Pons (tissue), 1 donor: ENCODE measurements at regions not wholly inside any gene's neighbourhood (a gene's known extent, or its start where the extent isn't known, plus 50 kb on each side); places are given as distances from the start of the nearest gene placed in this dataset.

Source experiments
- DNase-seq: peaks from one replicate; pipeline ENCODE4 v3.0.0-alpha.2; 2016; ENCODE audit warnings: low spot score

GRCh38 chr16:5433587-5433986, 336.0 kb upstream of the EEF2KMT start:
- no peak for DNase-seq

DNA sequence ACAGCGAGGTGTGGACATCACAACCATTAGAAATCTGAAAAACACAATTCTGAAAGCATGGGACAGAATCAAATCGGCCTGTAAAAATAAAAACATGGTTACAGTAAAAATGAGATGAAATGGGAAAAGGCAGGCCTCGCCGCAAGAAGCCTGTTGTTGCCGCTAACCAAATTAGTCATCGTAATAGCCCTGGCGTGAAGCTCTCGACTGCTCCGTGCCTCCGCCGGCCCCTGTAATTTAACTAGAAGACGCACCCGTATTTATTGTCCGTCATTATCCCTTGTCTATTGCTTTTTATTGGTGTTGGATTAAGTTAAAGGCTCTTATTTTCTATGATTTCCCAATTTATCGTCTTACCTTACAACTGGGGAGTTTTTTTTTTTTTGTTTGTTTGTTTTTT, 334.6 kb upstream of the EEF2KMT start:
- no peak for DNase-seq

DNA sequence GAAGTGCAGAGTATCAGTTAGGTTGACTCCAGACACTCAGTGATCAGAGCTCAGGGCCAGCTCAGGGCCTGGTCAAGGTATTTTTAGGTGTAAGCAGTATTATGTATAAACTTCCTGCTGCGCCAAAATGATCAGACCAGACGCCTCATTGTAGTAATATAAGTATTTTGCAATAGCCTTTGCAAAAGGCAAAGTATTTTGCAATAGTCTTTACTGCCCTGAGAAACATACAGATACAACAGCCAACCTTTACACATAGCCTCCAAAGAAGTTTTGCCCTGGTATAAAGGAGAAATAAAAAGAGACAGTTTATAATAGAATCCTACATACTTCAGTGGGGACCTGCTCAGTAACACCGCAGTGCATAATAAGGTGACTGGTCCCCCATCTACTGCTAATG, 333.0 kb upstream of the EEF2KMT start:
- no peak for DNase-seq

GRCh38 chr16:5428932-5429331, 331.3 kb upstream of the EEF2KMT start:
- no peak for DNase-seq

- DNase-seq, result no peak
Observed at GRCh38 chr16:5427571-5427970, 330.0 kb upstream of the EEF2KMT start.

DNA sequence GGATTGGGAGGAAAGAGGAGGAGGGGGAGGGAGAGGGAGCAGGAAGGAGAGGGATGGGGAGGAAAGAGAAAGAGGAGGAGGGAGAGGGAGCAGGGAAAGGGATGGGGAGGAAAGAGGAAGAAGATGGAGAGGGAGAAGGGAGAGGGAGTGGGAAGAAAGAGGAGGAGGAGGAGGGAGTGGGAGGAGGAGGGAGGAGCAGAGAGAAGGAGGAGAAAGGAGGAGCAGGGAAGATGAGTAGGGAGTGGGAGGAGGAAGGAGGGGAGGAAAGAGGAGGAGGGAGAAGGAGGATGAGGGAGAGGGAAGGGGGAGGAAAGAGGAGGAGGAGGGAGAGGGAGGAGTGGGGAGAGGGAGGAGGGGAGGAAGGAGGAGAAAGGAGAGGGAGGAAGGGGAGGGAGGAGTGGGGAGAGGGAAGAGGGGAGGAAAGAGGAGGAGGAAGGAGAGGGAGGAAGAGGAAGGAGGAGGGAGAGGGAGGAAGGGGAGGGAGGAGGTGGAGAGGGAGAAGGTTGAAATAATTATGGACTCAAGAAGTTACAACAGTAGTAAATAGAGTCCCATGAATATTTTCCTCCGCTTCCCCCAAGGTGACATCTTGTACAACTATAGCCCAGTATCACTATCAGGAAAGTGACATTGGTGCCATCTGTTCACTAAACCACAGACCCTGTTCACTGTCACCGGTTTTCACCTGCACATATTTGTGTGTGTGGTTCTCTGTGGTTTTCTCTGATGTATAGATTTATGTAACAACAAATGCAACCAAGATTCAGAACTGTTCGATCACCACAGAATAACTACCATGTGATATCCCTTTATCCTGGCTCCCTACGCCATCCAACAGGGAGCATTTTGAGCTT, 325.3 kb upstream of the EEF2KMT start:
- DNase-seq, result no peak

DNA sequence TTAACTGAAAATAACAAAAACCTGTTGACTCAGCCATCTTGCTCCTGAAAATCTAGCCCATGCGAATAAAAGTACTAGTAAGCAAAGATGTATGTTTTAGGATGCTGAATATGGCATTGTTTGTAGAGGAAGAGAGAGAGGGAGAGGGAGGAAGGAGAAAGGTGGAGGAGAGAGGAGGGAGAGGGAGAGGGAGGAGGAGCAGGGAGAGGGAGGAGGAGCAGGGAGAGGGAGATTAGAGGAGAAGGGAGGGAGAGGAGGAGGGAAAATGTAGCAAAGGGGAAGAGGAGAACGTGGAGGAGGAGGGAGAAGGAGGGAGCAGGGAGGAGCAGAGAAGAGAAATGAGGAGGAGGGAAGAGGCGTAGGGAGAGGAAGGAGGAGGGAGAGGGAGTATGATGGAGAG, 324.5 kb upstream of the EEF2KMT start:
- no peak for DNase-seq

DNA sequence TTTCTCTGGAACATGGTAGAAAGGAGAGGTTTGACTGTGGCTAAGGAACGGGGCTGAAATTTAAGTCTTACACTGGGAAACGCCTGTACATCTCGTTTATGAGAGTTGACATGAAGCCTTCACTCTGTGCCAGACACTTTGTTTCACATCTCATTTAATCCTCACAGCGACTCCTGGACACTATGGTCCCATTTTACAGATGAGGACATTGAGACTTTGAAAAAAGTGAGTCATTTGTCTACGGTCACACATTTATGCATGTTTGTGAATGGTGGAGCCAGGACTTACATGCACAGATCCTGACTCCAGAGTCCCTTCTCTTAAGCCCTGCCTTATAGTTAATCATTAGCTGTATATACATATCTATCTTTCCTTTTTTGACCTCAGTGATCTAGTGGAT, 318.4 kb upstream of the EEF2KMT start:
- DNase-seq, result no peak

- no peak for DNase-seq
Observed at GRCh38 chr16:5415123-5415522, 317.5 kb upstream of the EEF2KMT start.

DNA sequence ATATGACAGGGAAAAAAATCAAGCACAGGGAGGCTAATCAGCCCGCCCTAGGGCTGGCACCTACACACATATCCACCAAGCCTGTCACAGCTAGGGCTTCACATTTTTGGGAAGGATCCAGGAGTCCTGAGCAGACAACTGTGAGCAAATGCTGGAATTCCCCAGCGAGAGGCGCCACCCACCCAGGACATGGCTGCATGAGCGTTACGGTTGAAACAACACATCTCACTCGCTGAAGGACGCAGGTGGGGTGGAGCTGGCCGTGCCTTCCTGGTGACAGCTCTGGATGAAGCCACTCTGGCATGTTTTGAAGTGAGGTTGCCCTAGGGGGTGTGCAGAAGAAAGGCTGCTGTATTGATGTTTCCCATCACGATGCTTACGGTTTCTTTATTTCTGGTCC, 315.1 kb upstream of the EEF2KMT start:
- peak; percentile 26 for DNase-seq

GRCh38 chr16:5398203-5398602, 300.6 kb upstream of the EEF2KMT start:
- DNase-seq, result no peak

- DNase-seq, result no peak
Observed at GRCh38 chr16:5396880-5397279, 299.3 kb upstream of the EEF2KMT start.

DNA sequence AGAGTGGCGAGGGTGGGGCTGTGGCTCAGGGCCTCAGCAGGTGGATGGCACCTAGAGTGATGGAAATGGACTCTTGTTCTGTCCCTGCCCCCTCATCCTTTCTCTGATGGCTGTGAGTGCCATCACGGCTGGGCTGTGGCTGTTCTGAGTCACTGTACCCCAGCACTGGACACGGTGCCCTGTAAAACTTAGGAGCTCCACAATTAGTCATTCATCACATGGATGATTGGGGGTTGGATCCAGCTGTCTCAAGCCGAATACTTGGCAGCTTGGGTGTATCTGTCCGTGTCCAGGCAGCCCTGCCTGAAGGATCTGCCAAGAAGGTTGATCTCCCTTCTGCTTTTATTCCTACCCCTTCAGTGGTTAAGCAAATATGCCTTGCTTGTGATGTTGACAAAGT, 295.5 kb upstream of the EEF2KMT start:
- DNase-seq, result peak; percentile 20

DNA sequence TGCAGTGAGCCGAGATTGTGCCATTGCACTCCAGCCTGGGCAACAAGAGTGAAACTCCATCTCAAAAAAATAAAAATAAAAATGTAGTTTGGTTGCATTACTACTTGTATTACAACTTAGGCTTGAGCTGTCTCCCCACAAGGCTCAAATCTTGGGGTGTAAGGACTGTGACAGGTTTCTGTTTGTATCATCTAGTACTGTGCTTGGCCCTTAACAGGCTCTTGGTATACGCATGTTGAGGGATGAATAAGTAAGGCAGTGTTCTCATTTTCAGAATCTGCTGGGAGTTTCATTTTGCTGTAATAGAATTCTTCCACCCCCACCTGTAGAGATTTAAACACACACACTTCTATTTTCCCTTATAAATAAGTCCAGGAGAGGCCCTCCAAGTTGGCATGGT, 289.4 kb upstream of the EEF2KMT start:
- DNase-seq, result no peak

DNA sequence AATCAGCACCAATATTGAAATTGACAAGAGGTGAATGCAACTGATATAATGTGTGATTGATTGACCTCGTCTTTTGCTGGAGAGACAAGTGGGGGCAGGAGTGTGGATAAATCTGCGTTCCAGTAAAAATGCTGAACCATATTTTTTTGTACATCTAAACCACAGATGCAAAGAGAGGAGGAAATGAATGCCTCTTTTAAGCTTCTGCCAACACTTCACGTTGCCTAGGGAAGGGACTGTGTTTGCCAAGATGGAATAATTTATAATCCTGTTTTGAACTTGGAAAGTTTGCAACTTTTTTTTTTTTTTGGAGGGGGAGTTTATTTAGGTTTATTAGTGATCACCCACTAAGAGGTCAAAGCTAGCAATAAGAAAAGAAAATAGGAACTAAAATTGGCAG, 288.2 kb upstream of the EEF2KMT start:
- no peak for DNase-seq

DNA sequence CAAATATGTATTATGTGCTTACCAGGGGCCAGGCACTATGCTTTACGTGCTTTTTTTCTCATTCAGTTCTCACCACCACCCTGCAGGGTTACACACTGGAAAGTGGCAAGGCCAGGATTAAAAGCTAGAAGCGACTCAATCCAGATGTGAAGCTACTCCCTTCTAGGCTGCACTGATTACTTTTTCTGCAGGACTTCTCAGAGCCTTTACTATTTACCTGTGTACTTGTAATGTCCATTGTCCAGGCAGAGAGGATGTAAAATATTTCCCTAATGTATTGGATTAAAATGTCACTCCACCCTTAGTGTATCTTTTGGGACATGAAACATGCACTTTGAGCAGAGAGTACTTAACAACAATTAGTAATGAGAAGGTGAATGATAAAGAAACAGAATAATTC, 287.5 kb upstream of the EEF2KMT start:
- DNase-seq, result no peak

DNA sequence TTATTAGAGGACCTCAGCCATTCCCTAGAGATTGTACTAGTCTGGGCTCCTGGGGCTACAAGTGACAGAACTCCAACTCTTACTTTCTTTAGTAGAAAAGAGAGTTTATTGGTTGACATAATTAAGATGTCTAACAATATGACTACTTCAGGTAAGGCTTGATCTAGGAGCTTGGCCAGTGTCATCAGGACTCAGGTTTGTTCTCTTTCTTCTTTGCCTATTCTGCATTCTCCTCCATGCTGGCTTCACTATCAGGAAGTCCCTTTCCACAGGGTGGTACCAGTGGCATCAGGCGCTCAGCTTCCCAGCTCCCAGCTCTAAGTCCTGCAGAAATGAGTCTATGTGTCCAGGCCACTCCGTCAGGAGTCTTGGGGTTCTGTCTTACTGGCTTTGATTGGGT, 286.1 kb upstream of the EEF2KMT start:
- no peak for DNase-seq

DNA sequence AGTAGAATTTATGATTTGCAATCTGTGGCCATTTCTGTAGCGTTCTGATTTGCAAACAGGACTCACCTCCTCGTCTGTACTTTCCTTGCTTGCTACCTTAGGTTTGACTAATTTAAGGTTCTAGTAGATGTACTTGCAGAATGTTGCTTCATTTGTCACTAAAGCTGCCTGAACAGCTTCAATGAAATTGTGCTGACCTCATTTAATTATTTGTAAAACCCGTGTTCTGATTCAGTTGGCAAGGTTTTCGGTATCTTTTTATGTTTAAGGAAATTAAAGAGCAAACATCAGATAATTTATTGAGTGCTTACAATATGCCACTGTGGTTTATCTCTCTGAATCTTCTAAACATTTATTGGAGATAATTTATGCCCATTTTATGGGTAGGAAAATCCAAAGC, 284.9 kb upstream of the EEF2KMT start:
- DNase-seq, result no peak

DNA sequence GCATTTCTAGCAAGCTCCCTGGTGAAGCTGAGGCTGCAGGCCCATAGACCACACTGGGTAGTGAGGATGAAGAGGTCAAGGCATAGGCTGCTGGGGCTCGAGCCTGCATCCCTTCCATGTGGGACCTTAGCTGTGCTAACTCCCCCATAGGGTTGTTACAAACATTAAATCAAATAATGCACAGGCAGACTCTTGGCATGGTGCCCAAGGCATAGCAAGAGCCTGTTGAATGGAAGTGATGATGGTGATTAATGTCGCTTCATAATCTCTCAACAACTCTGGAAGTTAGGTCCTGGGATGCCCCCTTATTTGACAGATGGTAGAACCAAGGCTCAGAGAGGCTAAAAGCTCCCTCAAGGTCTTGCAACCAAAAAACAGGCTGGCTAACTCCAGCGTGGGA, 283.9 kb upstream of the EEF2KMT start:
- no peak for DNase-seq

DNA sequence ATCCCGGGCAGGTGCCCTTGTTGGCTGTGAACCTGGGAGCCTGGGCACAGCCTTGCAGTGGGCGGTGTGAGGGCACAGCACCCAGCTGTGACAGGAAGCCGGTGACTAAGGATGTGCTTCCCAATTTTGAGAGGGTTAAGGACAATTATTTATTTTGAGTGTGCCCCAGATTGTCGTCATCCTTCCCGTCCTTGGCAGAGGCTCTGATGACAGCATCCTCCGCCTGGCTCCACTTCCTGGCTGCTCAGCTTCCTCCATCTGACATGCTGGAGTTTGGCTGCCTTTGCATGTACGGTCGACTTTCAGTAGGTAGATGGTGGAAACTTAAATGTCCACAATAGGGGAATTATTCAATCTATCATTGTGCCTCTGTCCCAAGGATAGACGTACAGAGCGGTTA, 282.4 kb upstream of the EEF2KMT start:
- DNase-seq, result no peak

- DNase-seq, result no peak
Observed at GRCh38 chr16:5378531-5378930, 280.9 kb upstream of the EEF2KMT start.

- DNase-seq, result no peak
Observed at GRCh38 chr16:5377280-5377898, 279.8 kb upstream of the EEF2KMT start.

- DNase-seq, result no peak
Observed at GRCh38 chr16:5374184-5374583, 276.6 kb upstream of the EEF2KMT start.

GRCh38 chr16:5367951-5368350, 270.4 kb upstream of the EEF2KMT start:
- DNase-seq, result no peak
